HG02642 (cell line): ENCODE measurements at regions not wholly inside any gene's neighbourhood (a gene's known extent, or its start where the extent isn't known, plus 50 kb on each side); places are given as distances from the start of the nearest gene placed in this dataset.
"Not testable (repeated sequence)": the region's sequence is repeated elsewhere in the genome, so short reads cannot be mapped to it uniquely, and the experiment has no call there.

ENCODE experiments used
- ATAC-seq: cut with Tn5 transposase; IDR thresholded peaks from one replicate; pipeline ENCODE4 v1.9.1; 2021; ENCODE audit warnings: mild to moderate bottlenecking; ENCODE audit not compliant: unreplicated experiment, poor library complexity

DNA sequence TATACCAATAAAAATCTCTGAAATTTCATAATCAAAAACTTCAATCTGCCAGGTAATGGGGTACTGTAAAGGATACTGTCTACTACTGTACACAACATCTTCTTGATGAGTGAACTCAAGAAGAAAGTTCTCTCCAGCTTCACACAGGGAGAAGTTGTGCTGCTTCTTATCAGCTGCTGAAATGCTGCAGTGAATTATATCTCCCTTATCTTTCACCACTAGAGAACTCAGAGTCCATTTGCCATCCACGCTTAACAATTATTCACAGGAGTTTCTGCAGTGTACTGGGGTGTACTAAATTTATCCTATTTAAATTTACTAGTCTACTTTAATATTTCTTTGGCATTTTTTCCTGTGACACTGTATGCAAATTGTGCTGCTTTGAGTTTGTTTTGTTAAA lies 384.8 kb downstream of the TFAP2B start:
- no peak for ATAC-seq

DNA sequence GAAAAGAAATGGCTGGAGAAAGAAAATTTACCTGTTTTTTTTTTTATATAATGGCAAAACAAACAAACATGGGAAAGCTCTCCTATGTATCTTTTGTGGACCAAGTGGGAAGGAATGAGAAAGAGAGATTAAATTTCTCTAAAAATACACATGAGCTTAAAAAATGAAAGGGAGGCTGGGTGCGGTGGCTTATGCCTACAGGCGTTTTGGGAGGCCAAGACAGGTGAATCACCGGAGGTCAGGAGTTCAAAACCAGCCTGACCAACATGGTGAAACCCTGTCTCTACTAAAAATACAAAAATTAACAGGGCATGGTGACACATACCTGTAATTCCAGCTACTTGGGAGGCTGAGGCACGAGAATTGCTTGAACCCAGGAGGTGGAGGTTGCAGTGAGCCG lies 388.0 kb downstream of the TFAP2B start:
- not testable (repeated sequence) for ATAC-seq

DNA sequence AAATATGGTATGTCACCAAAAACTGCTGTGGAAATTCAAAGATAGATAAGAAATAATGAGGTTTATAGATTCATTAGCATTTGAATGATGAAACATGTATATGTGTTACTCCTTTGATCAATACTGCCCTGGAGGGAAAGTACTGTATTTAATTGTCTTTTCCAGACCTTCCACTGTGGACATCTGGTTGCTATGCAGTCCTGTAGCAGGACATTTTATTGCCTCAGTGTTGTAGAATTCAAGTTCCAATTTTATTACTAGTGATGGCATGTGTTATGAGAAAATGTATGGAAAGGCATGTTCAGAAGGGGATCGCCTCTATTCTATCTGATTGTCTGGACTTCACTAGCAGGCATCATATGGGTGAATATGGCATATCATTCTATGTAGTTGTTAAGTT lies 391.0 kb downstream of the TFAP2B start:
- no peak for ATAC-seq

DNA sequence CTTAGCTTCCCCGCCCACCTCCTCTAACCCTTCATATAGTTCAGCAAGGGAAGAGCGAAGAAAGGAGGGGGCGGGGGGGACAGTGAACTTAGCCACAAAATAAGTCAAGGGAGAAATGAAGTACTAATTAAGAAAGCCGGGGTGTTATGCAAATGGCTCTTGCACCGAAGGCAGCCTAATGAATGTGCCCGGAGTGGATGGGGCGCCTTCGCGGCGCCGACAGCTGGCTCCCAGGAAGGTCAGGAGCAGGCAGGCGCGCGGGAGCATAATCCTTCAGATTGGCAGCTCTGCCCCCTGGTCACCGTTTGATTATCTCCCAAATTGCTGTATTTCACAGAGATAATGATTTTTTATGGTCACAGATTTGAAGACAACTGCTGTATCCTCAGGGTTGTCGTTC lies 395.1 kb downstream of the TFAP2B start:
- no peak for ATAC-seq

DNA sequence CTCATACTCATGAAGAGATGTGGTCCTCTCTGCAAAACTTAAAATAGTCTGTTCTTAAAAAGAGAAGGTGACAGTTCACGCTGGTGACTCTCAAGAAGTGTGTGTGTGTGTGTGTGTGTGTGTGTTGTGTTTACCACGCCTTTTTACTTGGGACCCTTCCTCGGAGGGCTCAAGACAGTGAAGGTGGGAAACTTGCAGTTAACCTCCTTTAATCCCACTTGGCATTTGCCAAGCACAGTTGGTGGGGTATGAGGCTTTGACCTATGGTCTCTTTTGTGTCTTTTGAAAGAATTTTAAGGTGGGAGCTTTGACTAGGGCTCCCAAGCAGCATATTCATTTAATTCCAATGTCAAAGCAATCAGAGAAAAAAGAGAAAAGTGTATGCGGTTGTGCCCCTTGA lies 395.8 kb downstream of the TFAP2B start:
- ATAC-seq: no peak

DNA sequence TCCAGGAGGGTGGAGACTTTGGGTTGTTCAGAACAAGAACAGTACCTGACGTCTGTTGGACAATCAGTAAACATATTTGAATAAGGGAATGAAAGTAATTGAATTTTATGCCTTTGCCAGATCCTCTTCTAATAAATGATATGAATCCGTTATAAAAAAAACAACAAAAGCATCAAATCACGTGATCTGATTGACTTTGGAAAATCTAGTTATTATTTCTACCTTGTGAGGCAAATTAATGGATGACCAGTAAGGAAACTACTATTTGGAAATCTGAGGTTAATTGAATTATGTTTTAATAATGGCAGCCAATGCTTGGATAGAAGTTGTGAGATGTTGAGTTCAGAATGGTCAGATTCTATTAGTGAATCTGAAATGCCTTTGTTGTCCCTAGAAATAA lies 399.5 kb downstream of the TFAP2B start:
- ATAC-seq: no peak

DNA sequence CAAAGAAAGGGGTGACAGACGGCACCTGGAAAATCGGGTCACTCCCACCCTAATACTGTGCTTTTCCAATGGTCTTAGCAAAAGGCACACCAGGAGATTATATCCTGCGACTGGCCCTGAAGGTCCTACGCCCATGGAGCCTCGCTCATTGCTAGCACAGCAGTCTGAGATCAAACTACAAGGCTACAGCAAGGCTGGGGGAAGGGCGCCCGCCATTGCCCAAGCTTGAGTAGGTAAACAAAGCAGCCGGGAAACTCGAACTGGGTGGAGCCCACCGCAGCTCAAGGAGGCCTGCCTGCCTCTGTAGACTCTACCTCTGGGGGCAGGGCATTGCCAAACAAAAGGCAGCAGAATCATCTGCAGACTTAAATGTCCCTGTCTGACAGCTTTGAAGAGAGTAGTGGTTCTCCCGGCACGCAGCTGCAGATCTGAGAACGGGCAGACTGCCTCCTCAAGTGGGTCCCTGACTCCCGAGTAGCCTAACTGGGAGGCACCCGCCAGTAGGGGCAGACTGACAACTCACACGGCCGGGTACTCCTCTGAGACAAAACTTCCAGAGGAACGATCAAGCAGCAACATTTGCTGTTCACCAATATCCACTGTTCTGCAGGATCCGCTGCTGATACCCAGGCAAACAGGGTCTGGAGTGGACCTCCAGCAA lies 406.0 kb downstream of the TFAP2B start:
- ATAC-seq: not testable (repeated sequence)

DNA sequence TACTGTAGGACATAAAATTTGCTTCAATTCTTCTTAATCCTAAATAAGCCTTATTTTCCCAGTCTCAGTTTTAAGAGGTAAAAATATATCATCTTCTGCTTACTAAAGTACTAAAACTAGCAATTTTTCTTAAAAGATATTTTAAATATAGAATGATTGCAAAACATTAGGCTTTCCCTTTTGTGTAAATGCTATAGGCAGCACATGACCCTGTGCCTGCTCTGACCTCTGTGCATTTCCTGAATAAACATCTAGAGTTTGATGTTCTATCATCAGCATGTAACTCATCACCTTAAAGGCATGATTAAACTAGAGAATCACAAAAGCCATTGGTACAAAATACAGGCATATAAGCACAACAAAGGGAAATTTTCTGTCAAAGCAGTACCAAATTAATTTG lies 422.7 kb downstream of the TFAP2B start:
- no peak for ATAC-seq

DNA sequence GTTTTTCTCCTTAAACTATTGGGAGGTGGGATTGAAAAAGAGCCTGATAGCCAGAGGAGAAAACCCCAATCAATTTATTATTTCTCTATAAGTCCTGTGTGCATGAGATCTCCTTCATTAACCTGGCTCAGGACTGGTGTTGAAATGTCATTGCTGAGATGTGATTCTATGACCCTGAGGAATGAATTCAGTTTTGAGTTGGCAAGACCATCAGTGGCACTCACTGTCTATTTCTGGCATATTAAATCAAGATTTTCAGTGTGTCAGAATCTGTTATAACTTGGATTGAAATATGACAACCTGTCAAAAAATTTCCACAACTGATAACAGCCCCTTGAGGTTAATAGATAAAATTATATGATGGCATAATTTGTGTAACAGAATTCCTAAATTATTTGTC lies 431.1 kb downstream of the TFAP2B start:
- ATAC-seq: no peak

DNA sequence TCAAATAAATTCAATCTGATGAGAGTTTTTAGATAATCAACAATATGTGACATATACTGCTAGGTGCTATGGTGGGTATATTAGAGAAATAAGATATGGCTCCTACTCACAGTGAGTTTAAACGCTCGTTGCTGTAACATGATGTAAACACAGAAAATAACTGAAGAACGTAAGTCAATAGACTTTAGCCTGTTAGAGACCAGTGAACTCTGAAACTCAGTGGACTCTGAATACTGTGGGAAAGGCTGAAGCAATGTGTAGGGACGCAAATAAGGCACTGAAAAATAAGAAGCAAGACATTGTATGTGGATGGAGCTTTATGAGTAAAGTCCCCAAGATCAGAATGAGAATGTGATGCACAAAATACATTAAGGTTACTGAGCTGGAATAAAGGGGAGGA lies 431.6 kb downstream of the TFAP2B start:
- no peak for ATAC-seq

DNA sequence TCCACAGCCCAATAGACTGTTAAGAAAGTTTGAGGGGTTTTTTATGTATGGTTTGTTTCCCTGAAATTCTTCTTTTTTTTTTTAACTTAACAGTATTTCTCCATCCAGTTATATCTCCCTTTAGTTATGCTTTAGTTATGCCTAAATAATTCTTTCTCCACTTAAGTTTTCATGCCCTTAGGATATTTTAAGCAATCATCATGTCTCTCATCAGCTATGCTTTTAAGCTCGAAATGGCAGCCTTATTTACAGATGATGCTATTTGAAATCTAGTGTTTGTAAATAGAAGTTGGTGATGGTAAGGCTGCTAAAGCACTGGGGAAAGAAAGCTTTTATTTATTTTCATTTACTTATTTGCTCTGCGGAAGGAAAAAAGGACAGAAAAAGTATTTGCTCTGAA lies 439.3 kb downstream of the TFAP2B start:
- no peak for ATAC-seq

DNA sequence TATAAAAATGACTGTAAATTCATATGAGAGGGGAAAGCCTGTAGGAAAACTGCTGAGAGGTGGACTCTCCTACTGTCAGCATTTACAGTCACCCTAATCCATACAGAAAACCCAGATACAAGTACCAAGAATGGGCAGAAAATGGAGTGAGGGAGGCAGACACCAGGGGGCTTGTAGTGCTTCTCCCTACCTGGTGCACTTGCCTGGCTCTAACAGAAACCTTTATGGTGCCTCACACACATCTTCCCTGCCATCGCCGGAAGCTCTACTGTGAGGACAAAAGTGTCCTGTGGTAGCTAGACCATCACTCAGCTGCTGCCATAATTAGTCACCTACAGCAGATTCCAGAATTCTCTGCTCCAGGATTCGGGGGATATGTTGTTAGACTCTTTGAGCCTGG lies 441.3 kb downstream of the TFAP2B start:
- ATAC-seq: no peak

DNA sequence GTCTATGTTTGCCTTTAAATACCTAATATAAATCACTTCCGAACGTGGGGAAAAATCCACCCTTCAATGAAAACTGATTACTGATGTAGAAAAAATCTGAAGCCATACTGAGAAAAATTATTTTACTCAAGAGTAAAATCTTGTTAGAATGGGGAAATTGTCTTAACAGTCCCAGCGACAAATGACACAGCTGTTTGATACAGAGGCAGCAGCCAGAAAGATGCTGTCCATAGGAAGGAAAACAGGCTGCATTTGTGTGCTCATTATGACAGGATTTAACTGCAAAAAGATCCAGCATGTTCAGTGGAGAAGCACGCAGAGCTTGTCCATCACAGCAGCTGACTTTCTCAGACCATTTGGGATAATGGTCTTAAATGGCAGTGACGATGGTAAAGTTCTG lies 443.0 kb downstream of the TFAP2B start:
- ATAC-seq: no peak

DNA sequence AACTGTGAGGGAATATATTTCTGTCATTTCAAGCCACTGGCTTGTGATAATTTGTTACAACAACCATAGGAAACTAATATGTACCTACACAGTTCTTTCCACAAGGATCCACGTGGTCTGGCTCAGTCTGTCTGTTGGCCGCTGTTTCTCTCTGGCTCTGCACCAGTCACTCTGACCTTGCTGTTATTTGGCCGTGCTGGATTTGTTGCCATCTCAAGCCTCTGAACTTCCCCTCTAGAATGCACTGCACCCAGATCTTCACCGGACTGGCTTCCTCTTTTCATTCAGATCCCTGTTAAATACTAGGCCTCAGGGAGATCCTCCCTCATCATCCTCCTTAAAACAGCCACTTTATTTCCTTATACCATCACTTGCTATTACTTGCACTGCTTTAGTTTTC lies 446.8 kb downstream of the TFAP2B start:
- no peak for ATAC-seq

DNA sequence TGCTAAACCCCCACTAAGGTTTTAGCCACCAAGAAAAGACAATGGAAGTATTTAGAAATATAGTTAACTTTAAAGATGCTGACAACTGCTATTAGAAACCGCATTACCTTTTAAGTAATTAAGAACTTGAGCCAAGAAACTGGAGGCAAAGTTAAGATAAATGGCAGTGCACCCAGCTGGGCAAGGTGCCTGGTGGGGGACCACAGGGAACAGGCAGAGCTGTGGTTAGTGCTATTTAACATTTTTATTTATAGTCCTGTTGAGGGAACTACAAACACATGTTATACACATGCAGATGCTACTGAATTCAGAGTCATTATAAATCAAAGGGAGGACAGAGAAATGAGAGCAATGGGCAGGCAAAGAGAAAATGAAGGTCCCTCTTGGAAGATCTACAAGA lies 447.9 kb downstream of the TFAP2B start:
- ATAC-seq: no peak

DNA sequence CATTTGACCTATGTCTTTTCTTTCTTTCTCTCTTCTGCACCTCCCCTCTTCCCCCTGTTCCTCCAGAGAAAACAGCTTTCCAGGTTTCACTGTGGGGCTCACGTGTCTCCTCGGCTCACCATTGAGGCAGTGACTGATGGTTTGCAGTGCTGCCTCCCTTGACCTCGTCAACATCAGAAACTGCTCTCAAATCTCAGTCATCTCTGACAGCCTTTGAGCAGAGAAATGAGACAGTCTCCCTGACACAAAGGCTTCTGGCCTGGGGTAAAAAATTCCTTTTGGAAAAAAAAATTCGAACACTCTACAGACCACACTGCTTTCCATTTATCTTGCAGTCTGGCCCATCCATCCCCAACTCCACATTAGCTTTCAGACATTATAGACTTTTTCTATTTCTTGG lies 450.0 kb downstream of the TFAP2B start:
- no peak for ATAC-seq

DNA sequence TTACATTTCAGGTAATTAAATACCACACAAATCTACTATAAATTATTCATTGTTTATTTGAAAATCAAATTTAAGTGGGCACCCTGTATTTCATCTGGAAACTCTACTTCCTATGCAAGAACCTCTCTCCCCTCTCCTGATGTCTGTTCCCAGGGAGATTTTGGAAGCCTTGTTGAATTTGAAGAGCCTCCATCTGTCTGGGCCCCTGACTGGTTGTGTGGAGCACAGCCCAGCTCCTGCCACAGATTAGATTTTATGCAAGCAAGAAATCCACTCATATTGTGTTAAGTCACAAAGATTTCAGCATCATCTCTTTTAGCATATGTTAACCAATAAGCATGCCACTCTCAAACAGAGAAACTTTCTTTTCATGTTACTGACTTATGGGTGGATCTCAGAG lies 451.2 kb downstream of the TFAP2B start:
- no peak for ATAC-seq

DNA sequence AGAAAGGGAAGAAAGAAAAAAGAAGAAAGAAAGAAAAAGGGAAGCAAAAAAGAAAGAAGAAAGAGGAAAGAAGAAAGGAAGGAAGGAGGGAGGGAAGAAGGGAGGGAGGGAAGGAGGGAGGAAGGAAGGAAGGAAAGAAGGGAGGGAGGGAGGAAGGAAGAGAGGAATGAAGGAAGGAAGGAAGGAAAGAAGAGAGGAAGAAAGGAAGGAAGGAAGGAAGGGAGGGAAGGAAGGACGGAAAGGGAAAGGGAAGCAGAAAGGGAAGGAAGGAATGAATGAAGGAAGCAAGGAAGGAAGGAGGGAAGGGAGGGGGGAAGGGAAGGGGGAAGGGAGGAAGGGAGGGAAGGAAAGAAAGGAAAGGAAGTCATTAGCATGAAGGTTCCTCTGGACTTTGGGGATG lies 452.9 kb downstream of the TFAP2B start:
- no peak for ATAC-seq

DNA sequence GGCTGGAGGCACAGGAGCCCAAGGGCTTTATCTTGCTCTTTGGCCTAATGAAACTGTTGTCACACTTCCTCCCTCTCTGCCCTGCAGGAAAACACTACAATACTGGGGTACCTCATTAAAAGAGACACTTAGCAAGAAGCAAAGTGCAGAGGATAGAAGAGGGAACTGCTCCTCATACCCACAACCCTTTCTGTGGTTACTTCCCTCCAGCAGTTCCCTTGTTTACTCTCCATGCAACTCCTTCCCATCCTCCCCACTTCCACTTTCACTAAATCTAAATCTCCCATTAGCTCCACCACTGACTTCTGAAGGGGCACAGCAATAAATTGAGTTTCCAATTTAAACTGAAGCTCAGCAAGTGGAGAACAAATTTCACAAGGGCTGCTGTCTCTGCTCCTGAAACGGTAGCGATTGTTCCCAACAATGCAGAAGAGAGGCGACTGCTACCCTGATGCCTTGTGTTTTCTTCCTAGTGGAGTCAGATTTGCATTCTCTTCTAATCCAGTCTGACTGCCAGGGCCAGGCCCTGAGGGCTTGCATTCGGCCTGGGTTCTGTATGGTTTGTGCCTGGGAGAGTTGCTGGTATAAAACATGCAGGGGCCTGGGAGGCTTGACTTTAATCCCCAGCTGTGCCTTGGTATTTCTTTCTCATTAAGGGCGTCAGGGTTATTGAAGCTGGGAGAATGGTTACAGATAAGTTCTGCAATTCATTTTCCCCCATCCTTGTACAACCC lies 454.7 kb downstream of the TFAP2B start:
- ATAC-seq: no peak

DNA sequence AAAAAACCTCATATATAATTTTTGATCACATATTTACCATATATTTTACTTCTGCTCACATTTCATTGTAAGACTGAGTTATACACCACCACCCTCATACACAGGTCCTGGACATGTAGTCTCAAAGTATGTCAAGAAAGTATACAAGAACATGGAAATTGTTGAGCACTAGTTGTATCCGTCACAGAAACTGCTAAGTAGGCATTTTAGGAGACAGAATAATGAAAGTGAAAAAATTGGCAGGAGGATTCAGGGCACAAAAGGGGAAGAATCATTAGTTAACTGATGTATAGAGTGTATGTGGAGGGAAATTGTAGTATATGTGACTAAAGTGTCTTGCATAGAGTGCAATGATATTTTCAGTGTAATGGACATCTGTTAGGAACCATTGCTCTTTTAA lies 458.8 kb downstream of the TFAP2B start:
- no peak for ATAC-seq

DNA sequence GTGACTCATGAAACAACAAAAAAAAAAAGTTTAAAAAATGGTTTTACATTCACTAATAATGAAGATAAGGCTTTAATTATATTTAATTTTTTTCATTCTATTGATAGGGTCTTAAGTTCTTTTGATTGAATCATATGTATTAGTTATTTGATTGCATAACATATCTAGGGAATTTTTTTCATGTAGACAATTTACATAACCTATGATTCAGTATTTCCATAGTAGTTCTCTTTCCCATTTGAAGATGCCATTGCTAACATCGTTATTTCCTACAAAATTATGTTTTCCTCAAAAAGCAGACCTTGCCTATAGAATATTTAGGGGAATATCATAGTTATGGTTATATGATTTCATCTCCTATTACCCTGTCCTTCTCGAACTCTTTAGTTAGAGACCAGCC lies 463.4 kb downstream of the TFAP2B start:
- ATAC-seq: no peak

DNA sequence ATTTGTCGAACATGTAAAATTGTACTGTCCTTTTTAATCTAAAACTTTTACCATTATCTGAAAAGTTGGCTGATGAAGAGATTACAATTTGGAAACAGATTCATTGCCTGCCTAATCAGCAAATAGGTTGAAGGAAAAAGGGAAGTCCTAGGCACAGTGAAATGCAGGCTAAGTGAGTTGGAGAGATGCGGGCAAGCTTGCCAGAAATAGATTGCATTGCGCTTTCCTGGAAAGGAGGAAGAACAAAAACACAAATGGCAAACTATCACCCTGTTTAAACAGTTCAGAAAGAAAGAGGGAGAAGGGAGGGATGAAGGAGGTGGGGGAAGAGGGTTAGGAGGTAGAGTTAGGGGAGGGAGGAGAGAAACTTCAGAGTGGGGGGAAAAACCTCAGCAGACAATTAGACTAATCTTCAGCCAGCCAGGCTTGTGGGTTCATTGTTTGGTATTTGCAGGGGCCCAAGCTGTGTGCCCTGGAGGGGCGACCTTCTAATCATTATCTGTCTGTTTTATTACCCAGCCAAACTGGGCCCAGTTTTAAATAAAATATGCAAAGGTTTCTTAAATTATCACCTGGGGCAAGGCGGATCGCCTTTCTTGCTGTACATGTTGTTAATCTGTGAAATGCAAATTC lies 465.2 kb downstream of the TFAP2B start:
- ATAC-seq: no peak
